ENCODE measurements at regions not wholly inside any gene's neighbourhood (a gene's known extent, or its start where the extent isn't known, plus 50 kb on each side); places are given as distances from the start of the nearest gene placed in this dataset.

- TF ChIP-seq, protein P1, sequence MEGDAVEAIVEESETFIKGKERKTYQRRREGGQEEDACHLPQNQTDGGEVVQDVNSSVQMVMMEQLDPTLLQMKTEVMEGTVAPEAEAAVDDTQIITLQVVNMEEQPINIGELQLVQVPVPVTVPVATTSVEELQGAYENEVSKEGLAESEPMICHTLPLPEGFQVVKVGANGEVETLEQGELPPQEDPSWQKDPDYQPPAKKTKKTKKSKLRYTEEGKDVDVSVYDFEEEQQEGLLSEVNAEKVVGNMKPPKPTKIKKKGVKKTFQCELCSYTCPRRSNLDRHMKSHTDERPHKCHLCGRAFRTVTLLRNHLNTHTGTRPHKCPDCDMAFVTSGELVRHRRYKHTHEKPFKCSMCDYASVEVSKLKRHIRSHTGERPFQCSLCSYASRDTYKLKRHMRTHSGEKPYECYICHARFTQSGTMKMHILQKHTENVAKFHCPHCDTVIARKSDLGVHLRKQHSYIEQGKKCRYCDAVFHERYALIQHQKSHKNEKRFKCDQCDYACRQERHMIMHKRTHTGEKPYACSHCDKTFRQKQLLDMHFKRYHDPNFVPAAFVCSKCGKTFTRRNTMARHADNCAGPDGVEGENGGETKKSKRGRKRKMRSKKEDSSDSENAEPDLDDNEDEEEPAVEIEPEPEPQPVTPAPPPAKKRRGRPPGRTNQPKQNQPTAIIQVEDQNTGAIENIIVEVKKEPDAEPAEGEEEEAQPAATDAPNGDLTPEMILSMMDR (conservative IDR thresholded peaks at IDR 0.05; ENCODE audit: low read length): no peak
- TF ChIP-seq EZH2phosphoT487 (IDR thresholded peaks at IDR 0.05; ENCODE audit: borderline replicate concordance): no peak
Observed at GRCh38 chr21:40967771-40968170, 120.8 kb upstream of the DSCAM start.
